Karpas-422 (cell line): ENCODE measurements at regions not wholly inside any gene's neighbourhood (a gene's known extent, or its start where the extent isn't known, plus 50 kb on each side); places are given as distances from the start of the nearest gene placed in this dataset.

Experiments
- DNase-seq: peaks from one replicate; pipeline ENCODE4 v3.0.0-alpha.2; 2015
- H2AFZ ChIP-seq: fragments of 200-600 bp; sonication (generic); 2 replicates; pipeline ENCODE4 v1.6.1; 2014; ENCODE audit warnings: antibody characterized with exemption, low read length, mixed read lengths
- H3K27ac ChIP-seq: fragments of 200-600 bp; sonication (generic); 2 replicates; pipeline ENCODE4 v1.5.1; 2014; ENCODE audit warnings: mild to moderate bottlenecking, low read length, moderate library complexity
- H3K27me3 ChIP-seq: fragments of 200-600 bp; sonication (generic); 2 replicates; pipeline ENCODE4 v1.6.1; 2014; ENCODE audit warnings: low read length, mixed read lengths
- H3K36me3 ChIP-seq: fragments of 200-600 bp; sonication (generic); 2 replicates; pipeline ENCODE4 v1.6.1; 2014; ENCODE audit warnings: low read length, mixed read lengths; ENCODE audit not compliant: insufficient read depth
- H3K4me1 ChIP-seq: fragments of 200-600 bp; sonication (generic); 2 replicates; pipeline ENCODE4 v1.6.1; 2014; ENCODE audit warnings: mild to moderate bottlenecking, low read length, mixed read lengths
- H3K4me2 ChIP-seq: fragments of 200-600 bp; sonication (generic); 2 replicates; pipeline ENCODE4 v1.6.1; 2014; ENCODE audit warnings: low read length, low read depth, mild to moderate bottlenecking; ENCODE audit not compliant: poor library complexity, severe bottlenecking
- H3K4me3 ChIP-seq: fragments of 200-600 bp; sonication (generic); 2 replicates; pipeline ENCODE4 v1.5.1; 2014; ENCODE audit warnings: mild to moderate bottlenecking, antibody characterized with exemption, low read length, mixed read lengths
- H3K79me2 ChIP-seq: fragments of 200-600 bp; sonication (generic); 2 replicates; pipeline ENCODE4 v1.6.1; 2014; ENCODE audit warnings: mild to moderate bottlenecking, low read length, mixed read lengths
- H3K9ac ChIP-seq: fragments of 200-600 bp; sonication (generic); 2 replicates; pipeline ENCODE4 v1.6.0; 2014; ENCODE audit warnings: low read length
- H3K9me2 ChIP-seq: fragments of 200-600 bp; sonication (generic), shearing (Covaris generic); replicated peaks from 2 replicates; pipeline ENCODE4 v1.6.0; 2014; ENCODE audit warnings: mild to moderate bottlenecking, low read length, moderate library complexity; ENCODE audit not compliant: insufficient read depth
- H3K9me3 ChIP-seq: fragments of 300-700, 200-600 bp; sonication (generic); 2 replicates; pipeline ENCODE4 v1.6.1; 2014; ENCODE audit warnings: low read length, mixed read lengths
- H4K20me1 ChIP-seq: fragments of 200-600 bp; sonication (generic); 2 replicates; pipeline ENCODE4 v1.6.1; 2014; ENCODE audit warnings: mild to moderate bottlenecking, antibody characterized with exemption, low read length, low read depth; ENCODE audit not compliant: insufficient read depth

- Histone ChIP-seq H3K9ac (no peak overlapping the region), H3K27me3 (no peaks in the 10 kb centered on the region), H2AFZ (no peak overlapping the region), H3K9me2 (peaks cover 7% of the 10 kb centered on the region; the same call in 1 of the 2 replicates), H4K20me1 (no peaks in the 10 kb centered on the region), H3K27ac (no peak overlapping the region), H3K4me1 (no peaks in the 10 kb centered on the region), H3K4me3 (no peak overlapping the region), H3K79me2 (no peaks in the 10 kb centered on the region), H3K4me2 (no peak overlapping the region), H3K9me3 (peaks cover 3% of the 10 kb centered on the region; the same call in 1 of the 2 replicates), H3K36me3 (no peaks in the 10 kb centered on the region)
- no peak for DNase-seq
Measured at GRCh38 chr2:34261701-34262100, 662.6 kb upstream of the FAM98A start.

GRCh38 chr2:34254272-34254878, 655.3 kb upstream of the FAM98A start:
- no peak overlapping the region for H3K4me3 ChIP-seq
- no peak overlapping the region for H2AFZ ChIP-seq
- peak; percentile 27 for DNase-seq
- no peaks in the 10 kb centered on the region for H3K4me1 ChIP-seq
- no peaks in the 10 kb centered on the region for H3K36me3 ChIP-seq
- H3K9me3 ChIP-seq: no peaks in the 10 kb centered on the region
- no peak overlapping the region for H3K4me2 ChIP-seq
- H3K79me2 ChIP-seq: no peaks in the 10 kb centered on the region
- H3K27ac ChIP-seq: no peak overlapping the region
- peaks cover 7% of the 10 kb centered on the region; the same call in 1 of the 2 replicates for H3K9me2 ChIP-seq
- no peaks in the 10 kb centered on the region for H3K27me3 ChIP-seq
- H3K9ac ChIP-seq: no peak overlapping the region
- H4K20me1 ChIP-seq: no peaks in the 10 kb centered on the region

GRCh38 chr2:34252111-34252510, 653.0 kb upstream of the FAM98A start:
- Histone ChIP-seq H3K79me2 (no peaks in the 10 kb centered on the region), H2AFZ (no peak overlapping the region), H3K4me2 (no peak overlapping the region), H3K9me2 (no peaks in the 10 kb centered on the region), H3K9me3 (no peaks in the 10 kb centered on the region), H3K4me1 (no peaks in the 10 kb centered on the region), H4K20me1 (no peaks in the 10 kb centered on the region), H3K4me3 (no peak overlapping the region), H3K36me3 (no peaks in the 10 kb centered on the region), H3K27me3 (no peaks in the 10 kb centered on the region), H3K27ac (no peak overlapping the region), H3K9ac (no peak overlapping the region)
- DNase-seq: no peak

GRCh38 chr2:34251578-34251977, 652.5 kb upstream of the FAM98A start:
- Histone ChIP-seq H3K27me3 (no peaks in the 10 kb centered on the region), H3K9me2 (no peaks in the 10 kb centered on the region), H3K27ac (no peak overlapping the region), H3K36me3 (no peaks in the 10 kb centered on the region), H3K4me3 (no peak overlapping the region), H3K4me2 (no peak overlapping the region), H3K9me3 (no peaks in the 10 kb centered on the region), H3K9ac (no peak overlapping the region), H2AFZ (no peak overlapping the region), H3K4me1 (no peaks in the 10 kb centered on the region), H3K79me2 (no peaks in the 10 kb centered on the region), H4K20me1 (no peaks in the 10 kb centered on the region)
- no peak for DNase-seq

- H2AFZ ChIP-seq: no peak overlapping the region
- H3K4me1 ChIP-seq: no peaks in the 10 kb centered on the region
- H3K9ac ChIP-seq: no peak overlapping the region
- no peaks in the 10 kb centered on the region for H3K36me3 ChIP-seq
- no peak overlapping the region for H3K27ac ChIP-seq
- no peaks in the 10 kb centered on the region for H3K9me3 ChIP-seq
- H3K9me2 ChIP-seq: no peaks in the 10 kb centered on the region
- H3K4me2 ChIP-seq: no peak overlapping the region
- H3K79me2 ChIP-seq: no peaks in the 10 kb centered on the region
- no peak for DNase-seq
- no peaks in the 10 kb centered on the region for H3K27me3 ChIP-seq
- no peaks in the 10 kb centered on the region for H4K20me1 ChIP-seq
- H3K4me3 ChIP-seq: no peak overlapping the region
Measured at GRCh38 chr2:34244195-34244594, 645.1 kb upstream of the FAM98A start.

GRCh38 chr2:34242763-34243123, 643.6 kb upstream of the FAM98A start:
- H3K79me2 ChIP-seq: no peaks in the 10 kb centered on the region
- H4K20me1 ChIP-seq: no peaks in the 10 kb centered on the region
- no peak overlapping the region for H3K4me3 ChIP-seq
- no peak for DNase-seq
- H3K9me2 ChIP-seq: no peaks in the 10 kb centered on the region
- no peak overlapping the region for H3K9ac ChIP-seq
- H3K4me2 ChIP-seq: no peak overlapping the region
- no peaks in the 10 kb centered on the region for H3K36me3 ChIP-seq
- no peak overlapping the region for H3K27ac ChIP-seq
- H2AFZ ChIP-seq: no peak overlapping the region
- H3K9me3 ChIP-seq: no peaks in the 10 kb centered on the region
- no peaks in the 10 kb centered on the region for H3K4me1 ChIP-seq
- no peaks in the 10 kb centered on the region for H3K27me3 ChIP-seq

- Histone ChIP-seq H2AFZ (no peak overlapping the region), H3K4me3 (no peak overlapping the region), H3K4me1 (no peaks in the 10 kb centered on the region), H3K4me2 (no peak overlapping the region), H3K36me3 (no peaks in the 10 kb centered on the region), H3K9ac (no peak overlapping the region), H3K27me3 (no peaks in the 10 kb centered on the region), H3K27ac (no peak overlapping the region), H3K9me2 (no peaks in the 10 kb centered on the region), H3K79me2 (no peaks in the 10 kb centered on the region), H4K20me1 (no peaks in the 10 kb centered on the region), H3K9me3 (no peaks in the 10 kb centered on the region)
- DNase-seq: no peak
Measured at GRCh38 chr2:34241905-34242762, 643.0 kb upstream of the FAM98A start.

GRCh38 chr2:34239511-34239910, 640.4 kb upstream of the FAM98A start:
- no peaks in the 10 kb centered on the region for H3K79me2 ChIP-seq
- DNase-seq: no peak

More at GRCh38 chr2:34239511-34239910, 640.4 kb upstream of the FAM98A start:
- H3K36me3 ChIP-seq: no peaks in the 10 kb centered on the region
- H3K27me3 ChIP-seq: no peaks in the 10 kb centered on the region
- no peaks in the 10 kb centered on the region for H3K9me2 ChIP-seq
- H3K27ac ChIP-seq: no peak overlapping the region
- no peak overlapping the region for H3K4me3 ChIP-seq
- H3K4me2 ChIP-seq: no peak overlapping the region
- no peaks in the 10 kb centered on the region for H3K4me1 ChIP-seq
- H3K9me3 ChIP-seq: no peaks in the 10 kb centered on the region
- no peak overlapping the region for H2AFZ ChIP-seq
- no peak overlapping the region for H3K9ac ChIP-seq
- no peaks in the 10 kb centered on the region for H4K20me1 ChIP-seq
